MCF 10A (cell line): ENCODE measurements at regions not wholly inside any gene's neighbourhood (a gene's known extent, or its start where the extent isn't known, plus 50 kb on each side); places are given as distances from the start of the nearest gene placed in this dataset.

Source experiments
- BruUV-seq: library from RNA; stranded (reverse); fragments of 400-500 nt; replicated peaks from 2 replicates; lab custom pipeline; 2021; lab: Mats Ljungman, UMichigan
- CTCF ChIA-PET: fragments of 300-600 bp; sonication (Branson Sonifier 250); formaldehyde crosslinking; extraction: SDS; loops from one replicate; lab custom pipeline; 2021; ENCODE audit warnings: antibody characterized with exemption, inconsistent platforms; lab: Yijun Ruan, JAX
- POLR2A ChIA-PET: fragments of 300-600, 350-650 bp; sonication (Branson Sonifier 250); formaldehyde crosslinking; extraction: SDS; loops from one replicate; lab custom pipeline; 2020; ENCODE audit warnings: antibody characterized with exemption, inconsistent platforms; lab: Yijun Ruan, JAX
- DNase-seq: peaks from one replicate; pipeline ENCODE4 v3.0.0-alpha.2; 2018; ENCODE audit not compliant: unreplicated experiment
- H3K27ac Mint-ChIP-seq: one replicate; pipeline ENCODE4 v1.8.0; 2022; ENCODE audit warnings: mild to moderate bottlenecking, low read depth, mixed read lengths; ENCODE audit not compliant: unreplicated experiment
- H3K27me3 Mint-ChIP-seq: one replicate; pipeline ENCODE4 v1.8.0; 2022; ENCODE audit warnings: mixed read lengths; ENCODE audit not compliant: insufficient read depth, unreplicated experiment
- H3K36me3 Mint-ChIP-seq: one replicate; pipeline ENCODE4 v1.8.0; 2022; ENCODE audit warnings: mild to moderate bottlenecking, moderate library complexity, mixed read lengths; ENCODE audit not compliant: insufficient read depth, unreplicated experiment
- H3K4me1 Mint-ChIP-seq: one replicate; pipeline ENCODE4 v1.8.0; 2022; ENCODE audit warnings: mixed read lengths; ENCODE audit not compliant: insufficient read depth, unreplicated experiment
- H3K4me3 Mint-ChIP-seq: one replicate; pipeline ENCODE4 v1.8.0; 2022; ENCODE audit warnings: mild to moderate bottlenecking, moderate library complexity, mixed read lengths; ENCODE audit not compliant: unreplicated experiment
- H3K9me3 Mint-ChIP-seq: one replicate; pipeline ENCODE4 v1.8.0; 2022; ENCODE audit warnings: mixed read lengths; ENCODE audit not compliant: unreplicated experiment
- CTCF ChIP-seq: fragments of 200-600 bp; IDR thresholded peaks from one replicate; pipeline ENCODE4 v1.8.0; 2022; ENCODE audit warnings: antibody characterized with exemption, mild to moderate bottlenecking; ENCODE audit not compliant: unreplicated experiment
- intact Hi-C: fragments of 100-400 bp; cut with micrococcal nuclease; formaldehyde crosslinking; loops from 2 replicates; pipeline ENCODE4 v1.14.1; 2022

- Mint-ChIP-seq H3K27me3 (no peaks in the 10 kb centered on the region), H3K36me3 (no peaks in the 10 kb centered on the region), H3K9me3 (no peaks in the 10 kb centered on the region), H3K4me3 (no peak overlapping the region), H3K4me1 (no peaks in the 10 kb centered on the region), H3K27ac (no peak overlapping the region)
- TF ChIP-seq CTCF, result no peak
- ChIA-PET POLR2A (no interaction called here), CTCF (no interaction called here)
- no peak for DNase-seq
- BruUV-seq, result no TSS peak
- intact Hi-C loops, result no loop called here
Measured at GRCh38 chr13:90461398-90461797, 886.1 kb upstream of the MIR17HG start.

GRCh38 chr13:90477216-90477615, 870.3 kb upstream of the MIR17HG start:
- BruUV-seq, result no TSS peak
- Mint-ChIP-seq H3K36me3 (no peaks in the 10 kb centered on the region), H3K27me3 (no peaks in the 10 kb centered on the region), H3K4me3 (no peak overlapping the region), H3K9me3 (peaks cover 2% of the 10 kb centered on the region), H3K27ac (no peak overlapping the region), H3K4me1 (no peaks in the 10 kb centered on the region)
- no peak for TF ChIP-seq CTCF
- intact Hi-C loops, result no loop called here
- ChIA-PET POLR2A (no interaction called here), CTCF (interaction anchor here (0.6 kb wide), 1 partner anchor 109 kb away, joined by 3 read pairs; no protein-coding TSS in a partner anchor)
- no peak for DNase-seq

- BruUV-seq, result no TSS peak
- Mint-ChIP-seq H3K36me3 (no peaks in the 10 kb centered on the region), H3K4me1 (peaks cover 11% of the 10 kb centered on the region), H3K27ac (no peak overlapping the region), H3K4me3 (no peak overlapping the region), H3K9me3 (peaks cover 10% of the 10 kb centered on the region), H3K27me3 (no peaks in the 10 kb centered on the region)
- ChIA-PET POLR2A (no interaction called here), CTCF (interaction anchor here (0.5 kb wide), 2 partner anchors 11 to 85 kb away, joined by 3 to 4 read pairs; no protein-coding TSS in a partner anchor)
- no peak for TF ChIP-seq CTCF
- intact Hi-C loops, result no loop called here
- no peak for DNase-seq
Measured at GRCh38 chr13:90483906-90484305, 863.6 kb upstream of the MIR17HG start.

- H3K4me3 Mint-ChIP-seq, result no peak overlapping the region
- CTCF ChIA-PET, result interaction anchor here (0.7 kb wide), 1 partner anchor 133 kb away, joined by 6 read pairs; no protein-coding TSS in a partner anchor
- BruUV-seq, result no TSS peak
- intact Hi-C loops, result no loop called here
- peaks cover 11% of the 10 kb centered on the region for H3K4me1 Mint-ChIP-seq
- peak; percentile 45 for DNase-seq
- H3K27me3 Mint-ChIP-seq, result no peaks in the 10 kb centered on the region
- H3K27ac Mint-ChIP-seq, result no peak overlapping the region
- POLR2A ChIA-PET, result no interaction called here
- H3K36me3 Mint-ChIP-seq, result no peaks in the 10 kb centered on the region
- H3K9me3 Mint-ChIP-seq, result peaks cover 10% of the 10 kb centered on the region
- TF ChIP-seq CTCF, result no peak
Measured at GRCh38 chr13:90485436-90485835, 862.1 kb upstream of the MIR17HG start.
